C4-2B (cell line): ENCODE measurements at regions not wholly inside any gene's neighbourhood (a gene's known extent, or its start where the extent isn't known, plus 50 kb on each side); places are given as distances from the start of the nearest gene placed in this dataset.
"Not testable (repeated sequence)": the region's sequence is repeated elsewhere in the genome, so short reads cannot be mapped to it uniquely, and the experiment has no call there.

ENCODE experiments used
- H3K27ac ChIP-seq: fragments of 450-650 bp; 2 replicates; pipeline ENCODE4 v1.5.1; 2017
- CTCF ChIP-seq: fragments of 450-650 bp; conservative IDR thresholded peaks from 2 replicates; pipeline ENCODE4 v1.5.1; 2017; ENCODE audit warnings: mild to moderate bottlenecking
- ZFX ChIP-seq: fragments of 450-650 bp; IDR thresholded peaks from 2 replicates; pipeline ENCODE4 v1.6.1; 2017

GRCh38 chrX:45806410-45807121 lies 605.9 kb upstream of the DIPK2B start:
- TF ChIP-seq CTCF (no peak), ZFX (no peak)
- no peak overlapping the region for H3K27ac ChIP-seq

- H3K27ac ChIP-seq, result no peak overlapping the region
- TF ChIP-seq ZFX, result no peak
- no peak for TF ChIP-seq CTCF
Measured at GRCh38 chrX:45804276-45804675, 603.6 kb upstream of the DIPK2B start.

GRCh38 chrX:45803383-45803921 lies 602.8 kb upstream of the DIPK2B start:
- no peak for TF ChIP-seq CTCF
- TF ChIP-seq ZFX, result no peak
- H3K27ac ChIP-seq, result no peak overlapping the region

- peak; percentile 51 for TF ChIP-seq CTCF
- no peak for TF ChIP-seq ZFX
Measured at GRCh38 chrX:45801554-45801953, 600.9 kb upstream of the DIPK2B start.

GRCh38 chrX:45800746-45801453 lies 600.2 kb upstream of the DIPK2B start:
- H3K27ac ChIP-seq, result not testable (repeated sequence)

More at GRCh38 chrX:45801554-45801953, 600.9 kb upstream of the DIPK2B start:
- no peak overlapping the region for H3K27ac ChIP-seq

GRCh38 chrX:45799576-45799975 lies 598.9 kb upstream of the DIPK2B start:
- no peak overlapping the region for H3K27ac ChIP-seq
- TF ChIP-seq ZFX, result no peak
- no peak for TF ChIP-seq CTCF

- TF ChIP-seq CTCF, result no peak
- TF ChIP-seq ZFX, result no peak
- no peak overlapping the region for H3K27ac ChIP-seq
Measured at GRCh38 chrX:45795546-45795945, 594.9 kb upstream of the DIPK2B start.

- TF ChIP-seq ZFX (no peak), CTCF (no peak)
- no peak overlapping the region for H3K27ac ChIP-seq
Measured at GRCh38 chrX:45794995-45795337, 594.3 kb upstream of the DIPK2B start.
